HCT116 (cell line): ENCODE measurements at regions not wholly inside any gene's neighbourhood (a gene's known extent, or its start where the extent isn't known, plus 50 kb on each side); places are given as distances from the start of the nearest gene placed in this dataset.

Experiments
- EZH2 ChIP-seq: fragments of 200-600 bp; sonication (generic); IDR thresholded peaks from 2 replicates; pipeline ENCODE4 v1.6.1; 2017; ENCODE audit warnings: antibody characterized with exemption, mixed run types
- RAD21 ChIP-seq: IDR thresholded peaks from 2 replicates; pipeline ENCODE4 v1.6.1; 2012; ENCODE audit warnings: low read depth, mild to moderate bottlenecking

GRCh38 chr2:66212749-66213148 lies 222.2 kb upstream of the MEIS1 start:
- TF ChIP-seq RAD21 (no peak), EZH2 (no peak)
